ENCODE measurements at regions not wholly inside any gene's neighbourhood (a gene's known extent, or its start where the extent isn't known, plus 50 kb on each side); places are given as distances from the start of the nearest gene placed in this dataset.

DNA sequence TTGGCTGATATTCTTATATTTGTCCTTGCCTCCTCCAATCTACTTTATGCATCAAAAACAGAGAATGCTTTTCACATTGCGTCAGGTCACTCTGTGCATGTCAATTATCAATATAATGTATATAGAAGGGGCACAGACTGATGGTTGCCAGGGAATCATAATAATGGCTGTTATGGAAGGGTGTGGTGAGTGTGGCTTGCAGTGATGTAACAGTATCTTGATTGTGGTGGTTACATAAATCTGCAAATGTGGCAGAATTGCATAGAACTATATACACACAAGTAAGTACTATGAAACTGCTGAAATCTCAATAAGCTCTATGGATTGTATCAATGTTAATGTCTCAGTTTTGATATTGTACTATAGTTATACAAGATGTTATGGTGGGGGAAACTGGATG, 228.6 kb downstream of the TJP1 start:
- no peak overlapping the region for H2BK120ac ChIP-seq (ENCODE audit: low read depth, low read length, poor library complexity, severe bottlenecking)
- H3K4me1 Mint-ChIP-seq, result peaks cover 19 to 20% of the 10 kb centered on the region in 2 experiments
- no peak overlapping the region for H4K91ac ChIP-seq (ENCODE audit: insufficient read length, low read depth, low read length)
- no peaks in the 10 kb centered on the region for H3K36me3 Mint-ChIP-seq (ENCODE audit: insufficient read depth in 1 of 3, low read depth in 3 of 3)
- no peak overlapping the region for H4K5ac ChIP-seq (ENCODE audit: insufficient read length, low read depth, low read length)
- no peak overlapping the region for H3K4ac ChIP-seq (ENCODE audit: low read depth, low read length)
- H2AFZ ChIP-seq (ENCODE audit: low read length), result no peak overlapping the region
- H3K27me3 Mint-ChIP-seq (ENCODE audit: low read depth), result peaks cover 2% of the 10 kb centered on the region
- no peaks in the 10 kb centered on the region for H3K9me3 Mint-ChIP-seq
- H3K56ac ChIP-seq (ENCODE audit: insufficient read length, low read depth, low read length), result no peak overlapping the region
- H2BK12ac ChIP-seq (ENCODE audit: insufficient read length, low read depth, low read length), result no peak overlapping the region
- no peaks in the 10 kb centered on the region for H3K79me2 ChIP-seq (ENCODE audit: insufficient read depth, low read length)
- H3K23ac ChIP-seq (ENCODE audit: insufficient read length, low read depth, low read length), result no peak overlapping the region
- no peak overlapping the region for H3K18ac ChIP-seq (ENCODE audit: insufficient read length, low read depth, low read length)
- H3K27ac Mint-ChIP-seq, result no peak overlapping the region
- no peak overlapping the region for H2AK5ac ChIP-seq (ENCODE audit: insufficient read length, low read length)
- no peak for DNase-seq
- no peak overlapping the region for H3T11ph ChIP-seq (ENCODE audit: low read length)
- no peak overlapping the region for H3K9ac ChIP-seq (ENCODE audit: extremely low read depth, insufficient read length, low read length)
- H3K79me1 ChIP-seq (ENCODE audit: insufficient read depth, low read depth, low read length, poor library complexity, severe bottlenecking), result no peaks in the 10 kb centered on the region
- H4K20me1 ChIP-seq (ENCODE audit: control insufficient read depth, insufficient read depth, insufficient read length), result no peaks in the 10 kb centered on the region
- no peaks in the 10 kb centered on the region for H3K9me3 ChIP-seq (ENCODE audit: control insufficient read depth, low read depth, low read length)
- H3K4me1 ChIP-seq (ENCODE audit: insufficient read depth, low read length), result peaks cover 6% of the 10 kb centered on the region; the same call in 1 of the 2 replicates
- H2BK15ac ChIP-seq (ENCODE audit: low read depth, low read length), result no peak overlapping the region
- no peak overlapping the region for H3K27ac ChIP-seq (ENCODE audit: insufficient read length, low read depth, low read length)
- TF ChIP-seq, protein P1, sequence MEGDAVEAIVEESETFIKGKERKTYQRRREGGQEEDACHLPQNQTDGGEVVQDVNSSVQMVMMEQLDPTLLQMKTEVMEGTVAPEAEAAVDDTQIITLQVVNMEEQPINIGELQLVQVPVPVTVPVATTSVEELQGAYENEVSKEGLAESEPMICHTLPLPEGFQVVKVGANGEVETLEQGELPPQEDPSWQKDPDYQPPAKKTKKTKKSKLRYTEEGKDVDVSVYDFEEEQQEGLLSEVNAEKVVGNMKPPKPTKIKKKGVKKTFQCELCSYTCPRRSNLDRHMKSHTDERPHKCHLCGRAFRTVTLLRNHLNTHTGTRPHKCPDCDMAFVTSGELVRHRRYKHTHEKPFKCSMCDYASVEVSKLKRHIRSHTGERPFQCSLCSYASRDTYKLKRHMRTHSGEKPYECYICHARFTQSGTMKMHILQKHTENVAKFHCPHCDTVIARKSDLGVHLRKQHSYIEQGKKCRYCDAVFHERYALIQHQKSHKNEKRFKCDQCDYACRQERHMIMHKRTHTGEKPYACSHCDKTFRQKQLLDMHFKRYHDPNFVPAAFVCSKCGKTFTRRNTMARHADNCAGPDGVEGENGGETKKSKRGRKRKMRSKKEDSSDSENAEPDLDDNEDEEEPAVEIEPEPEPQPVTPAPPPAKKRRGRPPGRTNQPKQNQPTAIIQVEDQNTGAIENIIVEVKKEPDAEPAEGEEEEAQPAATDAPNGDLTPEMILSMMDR (conservative IDR thresholded peaks at IDR 0.05), result no peak
- H4K8ac ChIP-seq (replicated peaks; ENCODE audit: insufficient read length, low read depth, low read length), result no peak overlapping the region
- no peak overlapping the region for H3K14ac ChIP-seq (ENCODE audit: insufficient read depth, low read length)
- H3K23me2 ChIP-seq (ENCODE audit: insufficient read length, low read depth, low read length, poor library complexity, severe bottlenecking), result no peaks in the 10 kb centered on the region
- H3K4me3 Mint-ChIP-seq, result no peak overlapping the region
- H3K27me3 ChIP-seq (ENCODE audit: insufficient read depth, low read length), result no peaks in the 10 kb centered on the region
- no peak overlapping the region for H2BK20ac ChIP-seq (ENCODE audit: low read depth, low read length, poor library complexity, severe bottlenecking)
- no peak overlapping the region for H2BK5ac ChIP-seq (ENCODE audit: insufficient read length, low read length)
- no CpG with 5 or more reads among the region's 1 CpG for WGBS (ENCODE audit: extremely low coverage, insufficient read length, low lambda C conversion rate)
- H3K4me2 ChIP-seq (ENCODE audit: insufficient read depth, insufficient read length, low read length), result no peak overlapping the region

All from H9 (cell line).